OCI-M1 (cell line): ENCODE measurements at regions not wholly inside any gene's neighbourhood (a gene's known extent, or its start where the extent isn't known, plus 50 kb on each side); places are given as distances from the start of the nearest gene placed in this dataset.
A peak's percentile ranks its signal among the peaks of the same experiment; 100 is the strongest.
"Not testable (repeated sequence)": the region's sequence is repeated elsewhere in the genome, so short reads cannot be mapped to it uniquely, and the experiment has no call there.

Experiments used
- DNase-seq: peaks from one replicate; lab custom pipeline; 2025; lab: John Stamatoyannopoulos, UW

DNA sequence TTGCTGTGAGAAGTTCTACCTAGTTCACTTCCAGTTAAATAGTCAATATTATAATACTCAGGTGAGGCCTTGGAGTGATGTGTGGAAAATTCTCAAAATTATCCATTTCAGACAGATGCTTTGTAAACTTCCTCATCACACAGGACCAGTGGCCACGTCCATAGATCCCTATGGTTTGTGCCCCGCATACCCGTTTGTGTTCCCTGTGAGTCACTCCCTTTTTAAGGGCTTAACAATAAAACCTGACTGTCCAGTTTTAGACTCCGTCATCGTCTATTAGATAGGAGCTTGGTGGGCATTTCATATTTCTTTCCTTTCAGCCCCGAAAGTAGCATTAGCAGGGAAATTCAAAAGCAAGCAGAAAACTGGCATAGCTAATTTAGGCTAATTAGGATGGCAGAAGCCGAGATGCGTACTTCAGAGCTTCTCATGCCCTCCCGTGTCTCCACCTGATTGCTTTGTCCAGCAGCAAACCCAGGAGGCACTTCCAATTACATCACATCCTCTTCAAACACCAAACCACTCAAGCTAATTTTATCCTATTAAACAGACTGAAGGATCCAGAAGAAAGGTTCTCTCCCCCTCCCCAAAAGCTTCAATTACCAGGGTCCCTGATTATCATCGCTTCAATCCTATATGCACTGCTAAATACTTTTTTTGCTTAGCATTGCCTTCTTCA is 186.6 kb upstream of the OTX2 start:
- no peak for DNase-seq

DNA sequence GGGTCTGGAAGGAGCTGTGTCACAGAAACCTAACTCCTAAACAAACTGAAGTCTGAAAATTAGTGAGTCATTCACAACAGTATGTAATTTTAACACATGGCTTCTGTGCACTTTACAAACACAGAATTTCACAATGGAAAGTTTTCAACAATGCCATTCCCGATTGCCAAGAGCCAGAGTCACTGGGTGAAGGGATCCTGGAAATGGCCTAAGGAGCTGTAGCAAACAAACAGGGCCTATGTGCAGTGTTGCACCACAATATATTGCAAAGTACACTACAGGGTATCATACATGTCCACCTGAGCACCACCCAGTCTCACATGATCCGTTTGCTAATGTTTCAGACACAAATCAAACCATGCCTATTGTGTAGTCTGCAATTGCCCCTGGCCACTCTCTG is 184.7 kb upstream of the OTX2 start:
- no peak for DNase-seq

DNA sequence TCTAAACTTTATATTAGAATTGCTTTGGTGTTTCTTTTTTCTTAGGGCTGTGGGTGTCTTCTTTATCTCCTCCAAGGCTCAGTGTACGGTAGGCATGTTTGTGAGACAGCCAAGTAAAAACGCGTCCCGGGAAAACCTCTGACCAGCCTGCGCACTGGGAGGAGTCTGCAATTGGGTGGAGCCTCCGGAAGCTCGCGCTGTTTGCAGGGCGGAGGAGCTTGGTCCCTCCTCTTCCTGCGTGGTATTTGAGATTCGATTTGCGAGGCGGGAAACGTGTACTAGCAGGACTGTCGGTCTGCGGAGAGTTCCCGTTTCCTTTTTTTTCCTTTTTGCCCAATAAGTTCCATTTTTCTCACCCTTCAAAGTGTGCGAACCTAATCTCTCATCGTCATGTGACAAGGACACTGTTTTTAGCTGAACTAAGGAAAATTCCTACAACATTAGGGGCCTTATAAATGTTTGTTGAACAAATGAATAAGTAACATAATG is 182.1 kb upstream of the OTX2 start:
- DNase-seq, result no peak

DNA sequence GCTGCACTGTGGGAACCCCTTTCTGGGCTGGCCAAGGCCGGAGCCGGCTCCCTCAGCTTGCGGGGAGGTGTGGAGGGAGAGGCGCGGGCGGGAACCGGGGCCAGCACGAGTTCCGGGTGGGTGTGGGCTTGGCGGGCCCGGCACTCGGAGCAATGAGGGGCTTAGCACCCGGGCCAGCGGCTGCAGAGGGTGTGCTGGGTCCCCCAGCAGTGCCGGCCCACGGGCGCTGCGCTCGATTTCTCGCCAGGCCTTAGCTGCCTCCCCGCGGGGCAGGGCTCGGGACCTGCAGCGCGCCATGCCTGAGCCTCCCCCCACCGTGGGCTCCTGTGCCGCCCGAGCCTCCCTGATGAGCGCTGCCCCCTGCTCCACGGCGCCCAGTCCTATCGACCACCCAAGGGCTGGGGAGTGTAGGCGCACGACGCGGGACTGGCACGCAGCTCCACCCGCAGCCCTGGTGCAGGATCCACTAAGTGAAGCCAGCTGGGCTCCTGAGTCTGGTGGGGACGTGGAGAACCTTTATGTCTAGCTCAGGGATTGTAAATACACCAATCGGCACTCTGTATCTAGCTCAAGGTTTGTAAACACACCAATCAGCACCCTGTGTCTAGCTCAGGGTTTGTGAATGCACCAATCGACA is 180.8 kb upstream of the OTX2 start:
- not testable (repeated sequence) for DNase-seq

DNA sequence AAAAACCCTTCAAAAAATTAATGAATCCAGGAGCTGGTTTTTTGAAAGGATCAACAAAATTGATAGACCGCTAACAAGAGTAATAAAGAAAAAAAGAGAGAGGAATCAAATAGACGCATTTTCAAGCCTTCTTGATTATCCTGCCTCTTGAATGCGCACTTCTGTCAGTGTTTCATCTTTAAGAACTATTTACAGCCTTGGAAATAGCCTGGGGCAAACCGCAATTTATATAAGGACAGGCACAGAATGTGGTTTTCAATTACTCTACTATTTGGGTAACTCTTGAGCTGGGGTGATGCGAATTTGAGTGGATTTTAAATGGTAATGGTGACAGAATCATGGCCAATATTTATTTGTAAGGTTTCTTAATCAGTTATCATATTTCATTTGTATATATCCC is 179.1 kb upstream of the OTX2 start:
- no peak for DNase-seq

DNA sequence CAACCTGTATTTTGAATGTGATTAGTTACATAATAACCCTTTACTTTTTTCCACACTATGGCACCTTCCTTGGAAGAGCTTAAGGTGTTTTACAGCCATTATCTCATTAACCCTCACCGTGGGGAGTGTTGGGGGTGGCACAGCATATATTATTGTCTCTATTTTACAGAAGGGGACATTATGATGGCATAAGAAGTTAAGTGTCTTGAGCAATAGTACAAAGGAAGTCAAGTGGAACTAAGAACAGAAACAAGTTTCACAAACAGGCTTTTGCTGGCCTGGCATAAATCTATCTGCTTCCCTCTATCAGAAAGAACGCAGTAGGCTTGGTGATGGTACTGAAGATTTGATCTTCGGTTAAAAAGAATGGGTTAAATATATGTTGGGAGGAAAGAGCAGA is 169.7 kb upstream of the OTX2 start:
- no peak for DNase-seq

DNA sequence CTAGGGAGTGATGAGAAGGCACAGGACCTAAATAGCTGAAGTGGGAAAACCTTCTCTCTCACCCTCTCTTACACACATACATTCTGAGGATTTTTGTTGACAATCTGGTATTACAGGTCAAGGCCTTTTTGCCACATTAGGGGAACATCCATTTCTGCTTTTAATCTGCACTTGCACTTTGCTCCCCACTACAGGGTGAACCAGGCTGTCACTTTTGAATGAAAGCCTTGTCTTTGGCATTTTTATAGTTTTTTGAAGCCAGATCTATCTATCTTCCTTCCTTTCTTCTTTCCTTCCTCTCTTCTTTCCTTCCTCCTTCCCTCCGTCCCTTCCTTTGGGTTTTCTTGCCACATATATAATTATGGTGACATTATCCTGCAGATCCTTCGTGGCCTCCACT is 165.9 kb upstream of the OTX2 start:
- no peak for DNase-seq

DNA sequence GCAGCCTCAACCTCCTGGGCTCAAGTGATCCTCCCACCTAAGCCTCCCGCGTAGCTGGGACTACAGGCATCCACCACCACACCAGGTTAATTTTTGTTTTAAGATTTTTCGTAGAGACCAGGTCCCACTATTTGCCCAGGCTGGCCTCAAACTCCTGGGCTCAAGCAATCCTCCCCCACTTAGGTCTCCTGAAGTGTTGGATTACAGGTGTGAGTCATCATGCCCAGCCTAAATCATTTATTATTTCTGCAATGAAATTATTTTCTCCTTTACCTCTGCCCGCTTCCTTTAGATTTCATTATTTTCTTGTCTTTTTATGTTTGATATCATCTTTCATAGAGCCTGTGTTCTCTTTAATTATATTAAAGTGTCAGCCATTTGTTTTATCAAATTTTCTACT is 165.2 kb upstream of the OTX2 start:
- no peak for DNase-seq

DNA sequence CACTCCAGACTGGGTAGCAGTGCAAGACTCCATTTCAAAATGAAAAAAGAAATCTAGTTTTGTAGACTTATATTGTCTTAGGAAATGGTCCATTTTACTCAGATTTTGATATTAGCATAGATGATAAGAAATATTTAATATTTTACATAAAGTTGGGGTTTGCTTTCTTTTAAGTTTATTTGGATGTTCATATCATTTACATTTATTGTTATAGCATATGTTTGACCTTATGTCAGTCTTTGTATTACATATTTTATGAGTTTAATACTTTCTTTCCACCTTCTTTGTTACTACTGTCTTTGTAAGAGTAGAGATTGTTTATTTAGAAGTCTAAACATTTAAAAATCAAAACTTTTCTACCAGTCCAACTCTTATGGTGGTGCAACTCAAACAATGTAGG is 162.7 kb upstream of the OTX2 start:
- no peak for DNase-seq

DNA sequence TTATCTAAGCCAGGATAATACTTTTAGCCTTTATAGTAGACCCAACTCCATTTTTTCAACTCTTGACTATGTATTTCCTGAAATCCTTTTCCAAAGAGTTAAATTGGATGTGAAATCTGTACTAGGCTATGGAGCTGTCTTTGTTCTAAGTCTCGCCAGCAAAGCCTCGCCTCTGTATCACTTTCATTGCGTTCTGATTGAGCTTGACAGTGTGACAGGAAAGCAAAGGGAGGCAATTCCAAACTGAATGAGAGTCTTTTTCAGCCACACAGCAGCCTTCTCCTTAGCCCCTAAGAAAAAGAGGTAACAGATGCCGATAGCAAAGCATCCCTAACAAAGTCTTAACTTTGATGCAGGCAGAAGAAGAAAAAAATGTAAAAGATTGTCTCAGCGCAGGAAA is 154.6 kb upstream of the OTX2 start:
- no peak for DNase-seq

DNA sequence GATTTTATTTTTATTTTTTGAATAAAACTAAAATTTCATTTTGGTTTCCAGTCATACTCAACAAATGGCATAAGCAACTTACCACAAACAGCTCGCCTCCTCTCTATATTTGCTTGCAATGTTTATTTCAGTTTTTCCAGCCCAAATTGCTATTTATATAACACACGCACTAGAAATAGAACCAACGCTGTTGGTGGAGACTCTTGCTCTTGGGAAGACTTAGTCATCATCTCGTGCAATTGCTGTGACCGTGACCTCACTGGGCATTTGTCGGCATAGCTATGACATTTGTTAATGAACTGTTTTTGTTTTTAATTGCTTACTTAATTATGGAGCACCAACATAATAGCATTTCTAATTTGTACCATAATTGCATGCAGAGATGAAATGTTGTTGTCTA is 153.1 kb upstream of the OTX2 start:
- DNase-seq, result no peak

DNA sequence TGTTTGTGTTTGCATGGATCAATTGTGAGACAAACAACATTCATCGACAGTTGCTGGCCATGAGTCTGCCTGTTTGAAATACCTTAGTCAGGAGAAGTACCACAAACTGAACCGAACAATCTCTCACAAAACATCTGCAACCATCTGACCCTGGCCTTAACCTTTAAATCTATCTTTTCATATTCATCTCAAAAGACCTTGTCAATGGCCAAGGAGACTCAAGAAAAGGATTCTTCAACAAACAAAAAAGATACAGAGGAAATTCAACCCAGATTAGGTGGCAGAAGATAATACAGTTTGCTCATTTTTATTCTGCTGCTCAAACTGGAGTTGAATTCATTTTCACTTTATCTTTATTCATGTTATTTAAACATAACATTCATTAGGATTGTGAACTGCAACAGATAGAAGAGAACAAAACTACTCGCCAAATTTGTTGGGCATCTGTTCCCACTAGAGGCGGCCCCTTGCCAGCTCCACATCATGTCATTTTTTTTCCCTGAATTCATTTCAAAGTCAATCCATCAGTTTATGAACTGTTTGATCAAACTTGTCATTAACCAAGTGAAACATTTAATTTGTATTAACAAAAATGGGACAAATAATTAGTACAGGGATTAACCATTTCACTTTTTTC is 152.3 kb upstream of the OTX2 start:
- DNase-seq, result no peak

DNA sequence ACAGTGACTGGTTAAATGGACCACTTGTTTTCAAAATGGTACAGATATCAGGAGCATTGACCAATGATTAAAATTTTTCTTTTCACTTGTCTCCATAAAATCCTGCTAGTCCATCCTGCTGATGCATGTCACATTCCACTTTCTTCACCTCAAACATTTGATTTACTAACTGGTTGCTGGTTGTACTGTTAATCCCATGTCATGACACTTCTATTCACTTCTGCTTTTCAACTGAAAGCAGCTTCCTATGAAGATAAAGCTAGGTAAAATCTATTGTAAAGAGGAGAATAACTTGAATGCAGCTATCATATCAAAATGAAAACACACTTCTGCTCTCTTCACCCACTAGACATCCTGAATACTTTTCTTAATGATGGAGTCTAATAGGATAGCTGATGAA is 149.6 kb upstream of the OTX2 start:
- peak; percentile 31 for DNase-seq

DNA sequence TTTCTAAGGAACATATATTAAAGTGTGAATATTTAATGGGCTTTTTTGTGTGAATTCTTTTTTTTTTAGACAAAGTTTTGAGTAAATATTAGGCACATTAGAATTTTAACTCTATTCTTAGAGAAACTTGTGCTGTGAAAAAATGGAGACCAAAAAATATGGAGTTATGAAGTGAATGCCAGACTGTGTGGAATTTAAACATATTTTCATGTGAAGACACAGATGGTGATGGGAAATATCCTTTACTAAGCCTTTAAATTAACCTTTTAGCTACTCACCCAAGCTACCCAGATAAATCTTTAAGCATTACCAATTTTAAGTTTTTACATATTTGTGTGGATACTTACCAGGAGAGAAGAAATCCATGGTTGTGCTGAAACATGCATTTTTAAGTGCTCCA is 148.8 kb upstream of the OTX2 start:
- no peak for DNase-seq

DNA sequence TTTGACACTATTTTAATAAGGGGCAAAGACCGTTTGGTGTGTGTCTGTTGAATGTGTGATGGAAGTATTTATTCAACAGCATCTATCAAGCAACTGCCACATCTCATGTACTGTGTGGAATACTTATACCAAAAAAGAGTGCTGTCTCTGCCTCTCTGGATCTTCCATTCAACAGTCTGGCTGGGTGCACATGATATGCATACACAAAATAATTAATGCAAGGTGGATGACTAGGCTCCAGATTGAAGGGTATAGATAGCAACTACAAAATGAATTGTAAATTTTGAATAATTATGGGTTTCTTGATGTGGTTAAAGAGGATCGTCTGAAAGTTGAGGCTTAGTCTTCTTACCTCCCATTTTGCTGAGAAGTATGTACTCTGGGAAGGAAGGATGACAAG is 145.9 kb upstream of the OTX2 start:
- DNase-seq, result no peak

DNA sequence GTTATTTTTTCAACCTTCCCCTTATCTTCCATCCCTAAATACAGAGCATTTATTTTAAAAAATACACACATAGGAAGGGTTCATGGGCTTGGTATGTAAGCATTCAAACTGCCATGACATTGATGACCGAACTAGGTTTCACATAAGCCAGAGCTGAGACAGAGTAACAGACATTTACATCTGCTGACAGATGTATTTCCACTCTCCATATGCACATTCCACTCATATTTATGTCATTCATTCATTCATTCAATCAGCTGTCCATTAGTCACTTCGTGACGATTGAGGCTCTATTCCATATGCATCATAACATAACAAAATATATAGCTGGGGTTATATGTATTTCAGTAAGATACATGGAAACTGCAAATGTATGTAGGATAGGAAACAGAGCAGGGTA is 145.5 kb upstream of the OTX2 start:
- no peak for DNase-seq

DNA sequence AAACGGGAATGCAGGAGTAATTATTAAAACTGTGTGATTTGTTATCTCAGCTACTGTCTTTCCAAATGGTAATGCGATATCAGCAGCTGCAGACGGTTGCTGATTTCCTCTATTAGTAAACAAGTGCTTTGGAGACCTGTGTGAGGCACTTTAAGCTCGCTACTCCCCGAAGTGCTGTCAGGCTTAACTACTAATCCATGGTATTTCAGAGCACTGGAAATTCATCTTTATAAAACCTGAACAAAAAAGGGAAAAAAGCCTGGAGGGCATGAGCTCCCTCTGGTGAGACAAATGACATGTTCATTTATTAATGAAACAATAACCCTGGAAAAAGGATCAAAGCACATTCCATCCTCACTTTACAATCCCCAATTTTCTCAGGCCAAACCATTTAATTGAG is 143.6 kb upstream of the OTX2 start:
- DNase-seq, result no peak

DNA sequence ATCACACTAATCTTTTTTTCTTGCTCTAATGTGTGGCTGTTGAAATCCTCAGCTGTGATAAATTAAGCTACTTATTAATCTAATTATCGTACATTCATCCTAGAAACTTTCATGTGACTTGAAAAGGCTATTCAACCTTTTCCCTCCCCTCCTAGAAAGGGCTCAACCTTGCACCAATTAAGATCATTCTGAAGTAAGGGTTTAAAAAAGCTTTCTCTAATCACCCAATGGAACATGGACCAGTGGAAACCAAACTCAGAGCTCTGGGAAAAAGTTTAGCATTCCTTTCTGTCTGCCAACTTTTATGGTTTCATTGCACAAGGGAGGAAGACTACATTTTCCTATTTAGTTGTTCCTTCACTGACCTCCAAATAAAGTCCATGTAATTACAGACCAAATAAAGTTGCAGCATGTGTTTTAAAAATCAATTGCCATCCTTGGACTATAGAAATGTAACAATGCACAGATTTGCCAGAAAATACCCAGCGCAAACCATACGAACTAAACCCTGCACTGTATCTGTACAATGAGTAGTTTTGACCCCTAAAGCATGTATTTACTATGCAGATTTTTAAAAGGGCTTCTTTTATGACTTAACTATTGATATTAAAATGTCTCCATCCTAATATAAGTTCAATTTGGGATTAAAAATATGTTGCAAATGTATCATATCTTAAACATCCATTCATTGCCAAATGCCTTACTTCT is 142.6 kb upstream of the OTX2 start:
- DNase-seq, result no peak

DNA sequence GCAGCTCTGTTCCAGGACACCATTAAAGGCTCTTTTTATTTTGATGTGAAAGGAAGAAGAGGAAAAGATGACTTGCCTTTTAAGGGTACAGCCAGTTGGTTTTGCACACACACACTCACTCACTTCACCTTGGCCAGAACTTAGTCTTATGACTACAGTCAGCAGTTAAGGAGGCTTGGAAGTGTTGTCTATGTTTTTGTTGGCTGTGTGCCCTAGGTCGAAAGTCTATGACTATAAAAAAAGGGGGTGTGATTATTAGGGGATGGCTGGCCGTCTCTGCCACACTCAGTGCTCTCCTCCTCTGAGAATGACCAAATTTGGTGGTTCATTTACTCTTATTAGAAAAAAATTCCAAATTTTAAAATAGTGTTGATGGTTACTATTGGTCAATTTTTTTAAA is 139.5 kb upstream of the OTX2 start:
- DNase-seq, result no peak

DNA sequence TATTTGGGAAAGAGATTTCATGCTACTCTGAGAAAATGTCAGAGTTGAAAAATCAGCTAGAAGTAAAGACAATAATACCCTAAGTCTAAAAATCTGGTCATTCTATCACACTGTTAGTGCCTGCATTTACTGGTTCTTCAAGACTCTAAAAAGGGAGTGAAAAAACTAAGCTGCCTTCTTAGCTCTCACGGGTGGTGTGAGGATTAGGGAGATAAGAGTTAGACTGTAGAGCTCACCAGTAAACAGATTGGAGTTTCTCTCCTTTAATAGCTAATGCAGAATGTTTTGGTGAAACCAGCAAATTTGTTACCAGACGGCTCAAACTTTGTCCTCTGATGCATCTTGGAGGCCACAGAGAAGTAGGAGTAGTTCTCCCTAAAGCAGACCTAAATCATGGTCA is 135.0 kb upstream of the OTX2 start:
- no peak for DNase-seq

DNA sequence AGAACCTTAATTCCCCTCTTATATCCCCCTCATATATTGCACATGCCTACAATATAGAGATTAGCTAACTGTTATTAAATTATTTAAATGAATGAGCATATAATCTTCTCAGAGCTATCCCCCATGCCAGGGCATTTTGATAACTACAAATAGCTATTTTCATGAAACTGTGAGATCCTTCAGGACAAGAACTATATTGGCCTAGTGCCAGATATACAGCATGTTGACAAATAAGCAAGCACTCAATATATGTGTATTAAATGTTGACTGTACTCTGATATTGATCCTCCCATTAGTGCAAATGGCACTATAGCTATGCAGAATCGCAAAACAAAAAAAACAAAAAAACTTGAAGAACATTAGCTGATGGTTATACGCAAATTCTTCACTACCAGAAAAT is 134.1 kb upstream of the OTX2 start:
- no peak for DNase-seq

DNA sequence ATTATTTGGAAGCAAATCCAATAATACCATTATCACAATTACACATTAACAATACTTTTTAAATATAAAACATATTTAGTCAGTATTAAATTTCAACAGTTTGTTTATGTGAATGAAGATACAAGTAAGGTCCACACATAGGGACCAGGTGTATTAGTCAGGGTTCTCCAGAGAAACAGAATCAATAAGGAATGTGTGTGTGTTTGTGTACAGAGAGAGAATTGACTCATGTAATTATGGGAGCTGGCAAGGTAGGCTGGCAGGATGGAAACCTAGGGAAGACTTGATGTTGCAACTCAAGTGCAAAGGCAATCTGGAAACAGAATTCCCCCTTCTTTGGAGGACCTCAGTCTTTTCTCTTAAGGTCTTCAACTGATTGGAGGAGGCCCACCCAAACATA is 123.2 kb upstream of the OTX2 start:
- no peak for DNase-seq
